GM04504 (cell line): ENCODE measurements at regions not wholly inside any gene's neighbourhood (a gene's known extent, or its start where the extent isn't known, plus 50 kb on each side); places are given as distances from the start of the nearest gene placed in this dataset.

Experiments
- DNase-seq: peaks from one replicate; pipeline ENCODE4 v3.0.0-alpha.2; 2012; ENCODE audit warnings: low read depth

DNA sequence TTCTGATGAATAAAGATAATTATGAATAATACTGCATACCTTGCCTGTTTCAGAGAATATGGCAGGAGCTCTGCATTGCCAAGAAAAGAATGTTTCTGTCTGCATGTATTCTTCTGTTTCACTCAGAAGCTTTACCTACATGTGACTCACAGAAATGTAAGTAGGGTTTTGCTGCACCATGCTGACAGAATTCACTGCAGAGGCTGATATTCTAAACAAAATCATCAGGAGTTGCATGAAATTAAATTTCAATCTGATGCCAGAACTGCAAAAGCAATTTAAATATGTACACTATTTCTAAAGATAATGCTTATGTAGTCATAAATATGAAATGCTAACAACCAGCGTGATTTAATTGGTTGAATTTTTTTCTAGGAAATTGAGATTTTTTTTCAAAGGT, 332.8 kb upstream of the FSHR start:
- no peak for DNase-seq

DNA sequence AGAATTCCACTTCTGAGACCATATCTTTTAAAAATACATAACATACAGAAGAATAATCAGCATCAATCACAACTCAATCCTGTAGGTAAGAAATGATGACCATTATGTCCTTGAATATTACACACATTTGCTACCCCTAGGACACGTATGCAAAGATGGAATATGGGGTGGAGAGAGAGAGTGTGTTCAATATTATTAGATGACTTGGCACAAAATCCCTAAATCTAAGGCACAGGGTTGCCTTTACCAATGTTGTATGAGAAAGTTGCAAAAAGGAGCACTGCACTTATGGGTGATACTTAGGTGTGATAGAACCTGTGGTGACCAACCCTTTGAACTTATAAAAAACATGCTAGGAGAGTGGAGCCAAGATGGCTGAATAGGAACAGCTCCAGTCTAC, 326.2 kb upstream of the FSHR start:
- DNase-seq: no peak

DNA sequence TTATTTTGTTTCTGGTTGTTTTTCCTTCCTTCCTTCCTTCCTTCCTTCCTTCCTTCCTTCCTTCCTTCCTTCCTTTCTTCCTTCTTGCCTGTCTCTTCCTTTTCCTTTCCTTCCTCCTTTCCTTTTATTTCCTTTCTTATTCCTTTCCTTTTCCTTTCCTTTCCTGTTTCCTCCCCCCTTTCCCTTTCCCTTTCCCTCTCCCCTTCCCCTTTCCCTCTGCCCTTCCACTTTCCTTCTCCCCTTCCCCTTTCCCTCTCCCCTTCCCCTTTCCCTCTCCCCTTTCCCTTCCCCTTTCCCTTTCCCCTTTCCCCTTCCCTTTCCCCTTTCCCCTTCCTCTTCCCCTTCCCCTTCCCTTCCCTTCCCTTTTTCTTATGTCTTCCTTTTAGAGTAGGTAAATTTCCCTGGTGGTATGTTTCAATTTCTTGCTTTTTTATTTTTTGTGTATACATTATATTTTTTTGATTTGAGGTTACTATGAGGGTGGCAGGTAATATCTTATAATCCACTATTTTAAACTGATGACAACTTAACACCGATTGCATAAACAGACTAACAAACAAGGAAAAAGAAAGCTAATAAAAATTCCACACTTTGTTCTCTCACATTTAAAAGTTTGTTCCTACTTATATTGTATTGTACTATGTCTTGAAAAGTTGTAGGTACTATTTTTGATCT, 311.0 kb upstream of the FSHR start:
- no peak for DNase-seq

DNA sequence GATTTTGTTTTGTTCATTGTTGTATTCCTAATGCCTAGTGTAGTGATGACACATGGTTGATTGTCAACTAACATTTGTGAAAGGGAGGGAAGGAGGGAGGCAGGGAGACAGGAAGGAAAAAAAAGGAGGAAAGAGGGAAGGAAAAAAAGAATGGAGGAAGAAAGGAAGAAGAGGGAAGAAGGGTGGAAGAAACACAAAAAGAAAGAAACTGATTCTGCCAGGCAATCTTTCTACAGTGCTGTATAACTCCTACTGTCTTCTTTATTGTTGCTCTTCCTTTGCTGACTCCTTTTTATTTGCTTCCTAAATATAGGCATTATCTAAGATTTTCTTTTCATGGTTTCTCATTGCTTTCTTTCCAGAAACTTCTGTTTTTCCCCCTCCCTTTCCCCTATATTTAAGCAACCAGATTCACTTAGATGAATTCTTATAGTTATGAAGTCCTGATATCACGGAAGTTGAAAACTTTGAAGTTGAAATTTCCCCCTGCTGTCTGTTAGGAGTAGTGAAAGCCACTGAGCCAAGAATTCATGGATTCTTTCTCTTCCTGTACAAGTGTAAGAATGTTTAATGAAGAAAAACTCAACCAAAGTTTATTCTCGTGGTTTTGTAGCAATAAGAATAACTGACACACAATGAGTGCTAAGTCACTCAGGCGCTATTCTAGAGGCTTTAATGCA, 305.1 kb upstream of the FSHR start:
- DNase-seq: no peak

DNA sequence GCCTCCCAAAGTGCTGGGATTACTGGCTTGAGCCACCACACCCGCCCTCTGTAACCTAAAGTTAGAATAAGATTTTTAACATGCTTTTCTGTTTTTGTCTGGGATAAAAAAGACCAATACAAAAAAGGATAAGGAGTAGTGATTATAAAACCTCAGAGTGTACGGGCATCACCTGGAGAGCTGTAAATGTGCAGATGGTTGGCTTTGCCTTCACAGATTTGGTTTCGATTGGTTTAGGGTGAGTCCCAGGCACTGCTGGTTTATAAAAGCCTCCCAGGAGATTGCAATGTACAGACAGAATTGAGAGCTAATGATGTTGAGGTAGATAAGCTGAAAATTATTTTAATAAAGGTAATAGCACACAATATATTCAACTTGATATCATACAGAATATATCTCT, 289.7 kb upstream of the FSHR start:
- DNase-seq: no peak

DNA sequence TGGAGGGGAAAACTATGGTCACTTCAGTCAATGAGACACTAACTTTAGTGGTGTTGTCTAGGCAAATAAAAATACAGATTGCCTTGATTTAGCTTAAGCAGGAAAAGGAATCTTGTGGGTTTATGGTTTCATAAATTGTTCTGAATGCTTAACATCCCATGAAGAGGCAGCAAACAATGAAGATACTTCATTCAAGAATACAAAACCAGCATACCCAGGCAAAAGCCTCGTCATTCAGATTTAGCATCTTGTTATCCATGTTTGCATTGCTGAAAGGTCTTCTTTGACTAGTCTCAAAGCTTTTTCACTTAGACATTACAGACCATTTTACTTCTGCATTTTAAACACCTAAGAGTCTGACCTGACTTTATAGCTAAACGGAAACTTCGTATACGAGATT, 272.7 kb upstream of the FSHR start:
- DNase-seq: no peak

DNA sequence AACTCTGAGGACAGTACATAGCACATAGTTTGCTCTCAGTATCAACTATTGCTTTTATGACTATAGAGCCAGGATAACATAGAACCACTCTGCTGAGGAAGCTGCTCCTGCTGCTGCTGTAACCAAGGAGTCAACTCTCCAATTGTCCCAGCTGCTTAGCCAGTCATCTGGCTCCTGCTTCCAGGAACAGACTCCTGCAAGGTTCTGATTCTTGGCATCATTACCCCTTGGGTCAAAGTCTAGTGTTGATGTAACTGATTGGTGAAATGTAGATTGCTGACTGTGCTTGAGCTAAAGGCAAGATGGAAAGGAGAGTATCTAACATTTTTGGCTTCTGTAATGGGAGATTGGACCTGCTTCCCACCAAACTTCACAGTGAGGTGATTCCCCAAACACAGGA, 261.9 kb upstream of the FSHR start:
- no peak for DNase-seq

DNA sequence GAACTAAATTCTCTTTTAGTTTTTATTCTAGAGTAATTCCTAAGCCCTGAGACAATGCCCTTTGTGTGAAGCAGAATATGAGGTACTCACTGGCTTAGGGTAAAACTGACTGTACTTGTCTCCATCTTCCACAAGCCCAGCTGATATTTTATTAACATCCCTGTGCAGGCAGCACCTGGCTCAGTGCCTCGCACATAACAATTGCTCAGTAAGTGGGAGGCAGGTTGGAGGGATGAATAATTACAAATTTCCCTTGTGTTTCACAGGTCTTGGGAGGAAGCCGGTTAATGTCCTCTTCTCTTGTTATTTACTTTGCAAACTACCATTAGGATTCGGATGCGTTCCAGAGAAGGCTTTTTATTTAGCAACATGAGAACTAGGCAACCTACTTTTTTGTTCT, 249.8 kb upstream of the FSHR start:
- no peak for DNase-seq

DNA sequence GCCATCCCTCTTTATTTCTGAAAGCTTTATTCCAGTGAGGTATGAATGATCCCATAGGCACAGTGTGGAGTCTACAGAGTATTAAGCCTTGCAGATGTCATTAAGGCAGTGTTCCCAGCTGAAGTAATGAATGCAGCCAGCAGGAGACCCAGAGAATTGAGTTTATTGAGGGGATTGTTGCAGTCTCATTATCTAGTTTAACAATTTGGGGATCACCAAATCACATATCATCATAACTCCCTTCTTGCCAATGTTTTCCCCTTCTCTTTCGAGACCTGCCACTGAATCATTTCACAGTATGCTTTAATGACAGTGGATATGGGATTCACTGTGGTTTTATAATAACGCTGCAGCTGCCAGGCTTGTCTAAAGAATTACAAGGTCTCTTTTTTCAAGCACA, 249.3 kb upstream of the FSHR start:
- DNase-seq: no peak

DNA sequence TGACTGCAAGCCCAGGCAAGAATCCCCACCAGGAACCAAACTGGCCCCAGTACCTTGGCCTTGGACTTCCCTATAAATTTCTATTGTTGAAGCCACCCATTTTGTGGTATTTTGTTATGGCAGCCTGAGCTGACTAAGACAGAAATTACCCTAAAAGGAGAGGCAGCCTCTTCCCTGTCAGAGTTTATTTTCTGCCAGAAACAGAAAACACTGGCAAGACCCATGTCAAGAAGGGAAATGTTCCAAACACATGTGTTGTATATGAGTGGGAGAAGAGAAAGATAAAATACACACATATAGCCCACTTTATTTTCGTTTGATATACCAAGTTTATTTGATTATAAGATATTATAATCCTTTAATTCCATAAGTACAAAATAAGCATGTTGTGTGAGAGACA, 225.1 kb upstream of the FSHR start:
- DNase-seq: no peak

DNA sequence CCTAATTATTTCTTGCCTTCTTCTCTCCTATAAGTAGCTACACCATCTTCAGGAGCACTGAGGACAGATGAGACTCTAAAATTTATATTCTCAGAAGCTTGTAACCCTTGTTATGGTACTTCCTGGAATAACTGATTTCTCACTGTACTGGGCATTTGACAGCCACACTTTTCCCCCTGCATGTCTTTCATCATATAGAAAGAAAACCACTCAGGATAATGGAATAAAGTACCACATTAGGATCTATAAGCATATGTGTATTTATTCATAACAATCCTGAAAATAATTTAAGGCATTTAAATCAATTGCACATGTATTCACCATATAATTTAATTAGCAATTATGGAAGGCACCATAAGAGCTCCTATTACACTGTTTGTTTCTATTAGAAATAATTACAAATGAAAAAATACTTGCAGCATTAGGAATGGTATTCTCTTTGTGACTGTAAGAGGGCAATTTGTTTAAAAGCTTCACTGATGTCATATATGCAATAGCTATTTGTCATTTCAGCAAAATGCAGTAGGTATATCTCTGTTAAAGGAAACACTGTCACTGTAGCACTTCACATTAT, 216.9 kb upstream of the FSHR start:
- DNase-seq: no peak

DNA sequence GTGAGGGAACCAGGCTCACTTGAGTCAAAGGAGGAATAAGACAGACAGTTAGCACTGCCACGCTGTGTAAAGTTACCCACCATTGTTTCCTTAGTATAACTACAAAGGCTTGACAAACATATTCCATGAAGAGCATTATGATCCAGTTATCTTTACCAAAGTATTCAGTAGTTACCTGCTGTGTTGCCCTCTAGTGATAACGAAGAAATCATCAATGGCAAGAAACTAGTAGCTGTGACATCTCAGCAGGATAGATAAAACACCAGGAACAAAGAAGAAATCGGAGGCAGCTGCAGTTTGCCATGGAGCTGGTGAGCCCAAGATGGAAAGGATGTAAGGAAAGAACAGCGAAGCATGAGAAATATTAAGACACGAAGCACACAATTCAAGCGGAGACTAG, 215.3 kb upstream of the FSHR start:
- DNase-seq: no peak

DNA sequence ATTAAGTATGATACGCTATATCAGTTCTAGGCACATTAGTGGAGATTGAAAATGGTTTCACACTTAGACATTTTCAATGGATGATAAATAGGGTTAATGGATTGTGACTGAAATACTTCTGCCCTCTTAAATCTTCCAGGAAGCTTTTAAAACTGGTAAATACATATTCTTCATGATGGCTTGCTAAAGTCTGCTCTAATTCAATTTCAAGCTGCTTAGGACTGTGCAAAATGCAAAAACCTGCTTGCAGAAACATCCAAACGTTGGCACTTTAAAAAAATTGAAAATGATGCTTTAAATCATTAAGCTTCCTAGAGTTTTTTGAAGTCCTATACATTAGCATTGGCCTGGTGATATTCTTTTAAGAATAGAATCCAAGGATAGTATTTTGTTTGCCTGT, 214.8 kb upstream of the FSHR start:
- no peak for DNase-seq

DNA sequence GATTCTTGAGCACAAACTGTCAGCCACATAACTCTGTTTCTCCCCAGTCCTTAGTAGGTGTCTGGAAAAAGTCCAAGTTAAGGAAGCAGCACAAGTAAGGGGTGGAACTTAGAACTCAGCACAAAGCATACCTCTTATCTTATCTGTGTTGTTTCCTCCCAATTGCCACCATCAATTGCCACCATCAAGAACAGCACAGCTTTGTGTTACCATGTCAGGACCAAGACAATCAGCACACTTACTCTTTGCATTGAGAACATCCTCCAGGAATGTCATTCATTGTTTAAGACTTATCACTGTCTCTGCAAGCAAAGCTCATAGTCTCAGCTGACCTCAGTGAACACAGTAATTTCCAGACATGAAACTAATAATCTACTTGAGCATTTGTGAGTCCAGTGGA, 212.7 kb upstream of the FSHR start:
- no peak for DNase-seq

DNA sequence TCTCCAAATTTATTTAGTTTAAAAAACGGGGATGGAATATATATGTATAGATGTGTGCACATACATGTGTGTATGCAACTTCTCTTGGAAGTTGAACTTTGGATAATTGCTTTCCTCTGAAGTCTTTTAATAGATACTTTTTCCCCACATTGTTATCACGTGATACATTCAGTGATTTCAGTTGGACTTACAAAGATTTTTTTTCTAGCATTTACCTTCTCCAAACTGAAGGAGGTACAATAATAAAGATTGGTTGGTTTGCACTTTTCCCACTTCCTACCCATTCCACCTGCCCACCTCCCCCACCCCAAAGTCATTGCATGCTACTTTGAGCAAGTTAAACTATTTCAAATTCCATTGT, 206.1 kb upstream of the FSHR start:
- no peak for DNase-seq

DNA sequence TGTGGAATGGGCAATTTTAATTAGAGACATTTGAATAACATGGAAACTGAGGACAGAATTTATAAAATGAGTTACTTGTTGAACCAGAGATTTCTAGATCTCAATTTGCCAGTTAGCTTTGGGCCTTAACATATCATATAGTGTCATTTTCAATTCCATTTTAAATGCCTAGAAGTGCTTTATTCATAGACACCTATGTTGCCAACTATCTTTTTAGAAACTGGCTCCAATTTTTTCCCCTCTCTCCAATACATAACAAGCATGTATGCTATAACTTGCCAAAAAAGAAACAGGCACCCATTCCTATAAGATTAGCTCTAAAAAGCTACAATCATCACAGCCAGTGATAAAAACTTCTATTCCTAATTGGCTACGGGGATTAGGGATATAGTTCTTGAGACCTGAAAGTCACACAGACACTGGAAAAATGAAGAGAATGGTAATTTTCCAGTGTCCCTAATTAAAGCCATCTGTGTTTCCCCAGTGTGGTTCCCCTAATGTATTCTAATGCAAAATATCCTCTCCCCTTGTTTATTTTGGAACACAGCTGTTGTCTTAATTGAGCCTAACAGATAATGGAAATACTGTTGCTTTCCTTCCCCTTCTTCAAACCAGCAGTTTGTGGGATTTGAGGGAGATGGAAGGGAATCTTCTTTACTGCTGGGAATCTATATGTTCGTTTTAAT, 205.5 kb upstream of the FSHR start:
- DNase-seq: no peak

DNA sequence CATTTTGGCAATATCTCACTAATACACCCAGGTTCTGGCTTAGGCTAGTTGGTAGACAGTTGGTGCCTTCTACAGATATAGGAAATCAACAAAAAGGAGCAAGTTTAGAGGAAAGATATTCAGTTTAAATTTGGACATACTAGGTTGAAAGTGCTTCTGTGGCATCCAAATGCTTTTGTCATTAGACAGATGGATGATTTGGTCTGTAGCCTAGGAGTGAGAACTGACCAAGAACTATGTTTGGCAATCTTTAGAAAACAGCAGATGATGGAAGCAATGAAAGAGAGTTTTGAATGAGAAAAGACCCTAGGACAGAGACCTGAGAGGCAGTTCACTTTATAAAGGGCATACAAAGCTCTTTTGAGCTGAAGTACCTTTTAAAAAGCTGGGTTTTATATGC, 201.3 kb upstream of the FSHR start:
- no peak for DNase-seq

DNA sequence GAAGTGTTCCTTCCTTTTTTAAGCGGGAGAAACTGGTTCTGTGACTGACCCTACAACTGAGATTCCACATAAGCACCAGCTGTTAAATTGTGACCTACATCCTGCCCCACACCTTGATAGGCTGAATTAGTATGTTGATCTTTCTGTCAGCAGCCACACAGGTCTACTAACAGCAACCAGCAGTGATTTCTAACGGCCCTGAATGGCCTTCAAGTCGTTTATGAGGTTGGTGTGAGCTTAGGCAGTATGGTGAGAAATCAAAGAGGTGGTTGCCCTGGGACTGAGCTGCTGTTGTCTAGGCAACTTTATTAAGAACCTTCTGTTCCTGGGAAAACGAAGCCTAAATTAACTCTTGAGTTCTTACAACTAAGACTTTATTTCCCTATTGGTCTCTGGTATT, 197.2 kb upstream of the FSHR start:
- no peak for DNase-seq

DNA sequence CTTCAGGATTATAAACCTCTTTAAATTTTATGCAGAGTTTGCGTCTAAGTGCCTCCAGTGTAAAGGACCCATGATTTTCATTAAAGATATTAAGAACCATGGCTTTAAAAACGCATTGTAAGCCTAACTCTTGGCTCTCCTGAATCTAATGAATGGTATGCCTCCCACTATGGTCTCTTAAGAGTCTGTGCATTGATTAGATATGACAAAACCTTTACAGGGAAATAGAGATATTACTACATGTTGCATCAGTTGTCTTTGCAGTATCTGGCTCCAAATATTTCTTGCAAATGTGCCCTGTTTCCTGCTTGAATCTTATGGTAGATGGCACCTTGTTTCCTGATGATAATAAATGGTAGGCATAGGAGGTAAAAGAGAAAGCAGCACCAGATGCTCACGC, 189.3 kb upstream of the FSHR start:
- no peak for DNase-seq

DNA sequence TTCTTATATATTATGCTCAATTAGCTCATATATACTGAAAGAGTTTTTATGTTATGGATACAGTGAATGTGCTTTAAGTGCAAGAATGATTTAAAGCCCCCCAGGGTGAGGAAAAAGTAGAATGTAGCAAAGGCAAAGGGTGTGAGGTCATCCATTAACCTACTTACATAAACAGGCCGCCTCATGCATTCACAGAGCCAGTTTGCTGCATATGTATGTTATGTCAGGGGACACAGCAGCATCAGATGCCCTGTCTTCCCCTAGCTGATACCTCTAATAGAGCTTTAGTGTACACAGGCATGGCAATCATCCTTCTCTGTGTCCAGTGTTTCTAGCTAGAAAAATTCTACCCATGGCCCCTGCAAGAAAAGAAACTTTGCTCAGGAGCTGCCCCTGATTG, 187.8 kb upstream of the FSHR start:
- no peak for DNase-seq

DNA sequence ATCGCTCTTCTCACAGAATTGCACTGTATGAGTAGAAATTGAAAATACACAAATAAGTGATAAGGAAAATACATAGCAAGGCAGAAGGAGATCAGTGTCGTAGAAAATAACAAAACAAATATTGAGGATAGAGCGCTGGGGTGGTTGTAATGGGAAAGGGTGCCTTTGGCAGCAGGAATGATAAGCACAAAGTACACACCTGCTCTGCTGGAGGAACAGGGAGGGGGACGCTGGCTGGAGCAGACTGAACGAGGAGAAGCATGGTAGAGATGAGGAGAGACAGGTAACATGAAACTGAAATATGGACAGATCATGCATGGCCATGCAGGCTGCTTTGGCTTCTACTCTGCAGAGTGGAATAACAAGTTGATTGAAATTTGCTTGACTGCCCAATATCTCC, 181.2 kb upstream of the FSHR start:
- DNase-seq: no peak

DNA sequence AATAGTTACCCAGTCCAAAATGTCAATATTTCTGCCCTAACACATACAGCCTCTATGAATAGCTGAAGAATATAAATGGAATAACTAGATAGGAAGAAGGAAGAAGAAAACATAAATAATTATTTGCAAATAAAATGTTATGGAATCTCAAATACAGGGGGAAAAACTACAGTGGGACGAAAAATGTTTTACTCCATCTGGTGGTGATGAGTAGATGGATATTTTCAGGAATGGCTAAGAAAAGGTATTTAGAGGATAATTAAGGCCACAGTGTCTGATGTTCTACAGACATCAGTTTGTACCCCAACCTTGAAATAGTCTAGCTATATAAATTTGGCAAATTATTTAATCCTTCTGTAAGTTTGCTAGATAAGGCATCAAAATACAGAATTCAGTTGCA, 178.1 kb upstream of the FSHR start:
- DNase-seq: no peak

DNA sequence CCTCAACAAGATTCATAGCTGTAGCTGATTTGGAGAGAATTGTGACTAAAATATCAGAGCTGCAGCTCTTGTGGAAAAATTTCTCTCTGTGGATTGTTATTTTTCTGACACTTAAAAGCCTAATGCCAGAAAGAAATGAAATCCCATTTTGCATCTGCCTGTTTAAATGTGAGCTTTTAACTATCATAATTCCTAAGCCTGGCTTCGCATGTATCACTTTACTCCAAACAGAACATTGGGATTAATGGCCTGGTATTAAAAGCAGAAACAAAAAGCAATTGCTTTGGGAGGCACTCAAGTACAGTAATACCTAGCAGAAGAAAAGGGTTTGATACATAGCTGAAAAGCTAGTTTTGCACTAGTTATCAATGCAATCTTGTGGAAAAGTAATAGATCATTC, 164.2 kb upstream of the FSHR start:
- DNase-seq: no peak

DNA sequence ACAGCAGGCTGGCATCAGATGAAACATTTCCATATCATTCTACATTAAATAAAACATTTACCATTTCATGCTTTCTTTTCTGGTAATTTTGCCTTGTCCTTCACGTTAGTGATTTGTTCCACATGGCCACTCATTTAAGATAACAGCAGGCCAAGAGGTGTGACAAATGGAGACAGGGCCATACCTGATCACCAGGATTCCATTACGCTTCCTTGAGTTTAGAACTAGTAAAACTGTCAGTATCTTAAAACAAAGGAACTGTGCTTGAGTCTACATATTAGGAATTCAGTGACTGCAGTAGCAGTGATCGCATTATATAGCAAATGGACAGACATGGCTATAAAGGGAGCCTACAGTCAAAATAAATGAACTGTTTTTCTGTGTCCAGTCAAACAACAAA, 155.1 kb upstream of the FSHR start:
- DNase-seq: no peak
